ENCODE measurements at regions not wholly inside any gene's neighbourhood (a gene's known extent, or its start where the extent isn't known, plus 50 kb on each side); places are given as distances from the start of the nearest gene placed in this dataset.
"Not testable (repeated sequence)": the region's sequence is repeated elsewhere in the genome, so short reads cannot be mapped to it uniquely, and the experiment has no call there.

- peak; percentile 81 for ATAC-seq (ENCODE audit: low FRiP score)
- Histone ChIP-seq H3K9me3 (ENCODE audit: control insufficient read depth, low read length) (no peaks in the 10 kb centered on the region), H3K27ac (ENCODE audit: low read depth in 1 of 2, low read length in 2 of 2) (peak overlapping the region in 1 of 2 donors; percentile 57), H3K4me1 (ENCODE audit: control insufficient read depth in 1 of 2, insufficient read depth in 2 of 2, low read length in 2 of 2) (peaks cover 2 to 8% of the 10 kb centered on the region in 2 donors), H3K4me3 (ENCODE audit: low read length in 2 of 2) (no peak overlapping the region), H3K36me3 (ENCODE audit: control insufficient read depth in 1 of 2, insufficient read depth in 2 of 2, low read length in 1 of 2) (no peaks in the 10 kb centered on the region), H3K27me3 (ENCODE audit: control insufficient read depth in 1 of 2, insufficient read depth in 2 of 2, low read length in 1 of 2) (no peaks in the 10 kb centered on the region)
- 4 to 10% methylated on average over 5 of the region's 5 CpGs for WGBS, 2 donors
- intact Hi-C loops (cut with DNase I), result no loop called here
- no peak for DNase-seq
These were observed 287.1 kb downstream of the TBC1D4 start for GRCh38 chr13:75194717-75195462.

GRCh38 chr13:75186379-75186778 lies 295.6 kb downstream of the TBC1D4 start:
- Histone ChIP-seq H3K4me3 (ENCODE audit: low read length in 2 of 2) (no peak overlapping the region), H3K27me3 (ENCODE audit: control insufficient read depth in 1 of 2, insufficient read depth in 2 of 2, low read length in 1 of 2) (no peaks in the 10 kb centered on the region), H3K4me1 (ENCODE audit: control insufficient read depth in 1 of 2, insufficient read depth in 2 of 2, low read length in 2 of 2) (no peaks in the 10 kb centered on the region), H3K27ac (ENCODE audit: low read depth in 1 of 2, low read length in 2 of 2) (no peak overlapping the region), H3K36me3 (ENCODE audit: control insufficient read depth in 1 of 2, insufficient read depth in 2 of 2, low read length in 1 of 2) (no peaks in the 10 kb centered on the region), H3K9me3 (ENCODE audit: control insufficient read depth, low read length) (no peaks in the 10 kb centered on the region)
- intact Hi-C loops (cut with DNase I), result no loop called here
- ATAC-seq (ENCODE audit: low FRiP score) (no peak), DNase-seq (no peak)
- WGBS, 2 donors, result 0 to 9% methylated on average over 2 of the region's 2 CpGs

GRCh38 chr13:75181906-75182305 lies 300.1 kb downstream of the TBC1D4 start:
- WGBS, 2 donors, result 7 to 11% methylated on average over 2 of the region's 2 CpGs

GRCh38 chr13:75180805-75181455 lies 301.0 kb downstream of the TBC1D4 start:
- no peaks in the 10 kb centered on the region for H3K36me3 ChIP-seq (ENCODE audit: control insufficient read depth in 1 of 2, insufficient read depth in 2 of 2, low read length in 1 of 2)
- DNase-seq, result no peak
- WGBS, 2 donors, result 66 to 69% methylated on average over 1 of the region's 1 CpG
- H3K4me1 ChIP-seq (ENCODE audit: control insufficient read depth in 1 of 2, insufficient read depth in 2 of 2, low read length in 2 of 2), result no peaks in the 10 kb centered on the region
- no peak for ATAC-seq (ENCODE audit: low FRiP score)
- no peak overlapping the region for H3K27ac ChIP-seq (ENCODE audit: low read depth in 1 of 2, low read length in 2 of 2)
- H3K4me3 ChIP-seq (ENCODE audit: low read length in 2 of 2), result no peak overlapping the region
- intact Hi-C loops (cut with DNase I), result no loop called here
- H3K27me3 ChIP-seq (ENCODE audit: control insufficient read depth in 1 of 2, insufficient read depth in 2 of 2, low read length in 1 of 2), result no peaks in the 10 kb centered on the region
- H3K9me3 ChIP-seq (ENCODE audit: control insufficient read depth, low read length), result no peaks in the 10 kb centered on the region

More at GRCh38 chr13:75181906-75182305, 300.1 kb downstream of the TBC1D4 start:
- Histone ChIP-seq H3K27me3 (ENCODE audit: control insufficient read depth in 1 of 2, insufficient read depth in 2 of 2, low read length in 1 of 2) (no peaks in the 10 kb centered on the region), H3K9me3 (ENCODE audit: control insufficient read depth, low read length) (no peaks in the 10 kb centered on the region), H3K27ac (ENCODE audit: low read depth in 1 of 2, low read length in 2 of 2) (no peak overlapping the region), H3K36me3 (ENCODE audit: control insufficient read depth in 1 of 2, insufficient read depth in 2 of 2, low read length in 1 of 2) (no peaks in the 10 kb centered on the region), H3K4me1 (ENCODE audit: control insufficient read depth in 1 of 2, insufficient read depth in 2 of 2, low read length in 2 of 2) (no peaks in the 10 kb centered on the region), H3K4me3 (ENCODE audit: low read length in 2 of 2) (no peak overlapping the region)
- no peak for ATAC-seq (ENCODE audit: low FRiP score)
- no peak for DNase-seq
- intact Hi-C loops (cut with DNase I), result no loop called here

GRCh38 chr13:75178436-75178835 lies 303.5 kb downstream of the TBC1D4 start:
- no peaks in the 10 kb centered on the region for H3K27me3 ChIP-seq (ENCODE audit: control insufficient read depth in 1 of 2, insufficient read depth in 2 of 2, low read length in 1 of 2)
- ATAC-seq (ENCODE audit: low FRiP score) (no peak), DNase-seq (no peak)
- H3K4me3 ChIP-seq (ENCODE audit: low read length in 2 of 2), result no peak overlapping the region
- no peaks in the 10 kb centered on the region for H3K9me3 ChIP-seq (ENCODE audit: control insufficient read depth, low read length)
- H3K4me1 ChIP-seq (ENCODE audit: control insufficient read depth in 1 of 2, insufficient read depth in 2 of 2, low read length in 2 of 2), result no peaks in the 10 kb centered on the region
- no peaks in the 10 kb centered on the region for H3K36me3 ChIP-seq (ENCODE audit: control insufficient read depth in 1 of 2, insufficient read depth in 2 of 2, low read length in 1 of 2)
- WGBS, 2 donors, result 93 to 99% methylated on average over 3 of the region's 3 CpGs
- no peak overlapping the region for H3K27ac ChIP-seq (ENCODE audit: low read depth in 1 of 2, low read length in 2 of 2)
- intact Hi-C loops (cut with DNase I), result no loop called here

GRCh38 chr13:75175575-75175974 lies 306.4 kb downstream of the TBC1D4 start:
- H3K4me3 ChIP-seq (ENCODE audit: low read length in 2 of 2), result no peak overlapping the region
- 80 to 82% methylated on average over 2 of the region's 2 CpGs for WGBS, 2 donors
- intact Hi-C loops (cut with DNase I), result no loop called here
- no peaks in the 10 kb centered on the region for H3K9me3 ChIP-seq (ENCODE audit: control insufficient read depth, low read length)
- no peak overlapping the region for H3K27ac ChIP-seq (ENCODE audit: low read depth in 1 of 2, low read length in 2 of 2)
- no peaks in the 10 kb centered on the region for H3K36me3 ChIP-seq (ENCODE audit: control insufficient read depth in 1 of 2, insufficient read depth in 2 of 2, low read length in 1 of 2)
- no peaks in the 10 kb centered on the region for H3K27me3 ChIP-seq (ENCODE audit: control insufficient read depth in 1 of 2, insufficient read depth in 2 of 2, low read length in 1 of 2)
- ATAC-seq (ENCODE audit: low FRiP score) (no peak), DNase-seq (no peak)
- no peaks in the 10 kb centered on the region for H3K4me1 ChIP-seq (ENCODE audit: control insufficient read depth in 1 of 2, insufficient read depth in 2 of 2, low read length in 2 of 2)

- H3K4me3 ChIP-seq (ENCODE audit: low read length in 2 of 2); H3K27ac ChIP-seq (ENCODE audit: low read depth in 1 of 2, low read length in 2 of 2); H3K36me3 ChIP-seq (ENCODE audit: control insufficient read depth in 1 of 2, insufficient read depth in 2 of 2, low read length in 1 of 2); H3K27me3 ChIP-seq (ENCODE audit: control insufficient read depth in 1 of 2, insufficient read depth in 2 of 2, low read length in 1 of 2); ATAC-seq (ENCODE audit: low FRiP score); DNase-seq; H3K9me3 ChIP-seq (ENCODE audit: control insufficient read depth, low read length); intact Hi-C loops (cut with DNase I); H3K4me1 ChIP-seq (ENCODE audit: control insufficient read depth in 1 of 2, insufficient read depth in 2 of 2, low read length in 2 of 2): not testable (repeated sequence)
- 98% methylated on average over 2 of the region's 2 CpGs for WGBS, 2 donors
These were observed 306.9 kb downstream of the TBC1D4 start for GRCh38 chr13:75175097-75175496.

- no peak for ATAC-seq (ENCODE audit: low FRiP score)
- 47 to 49% methylated on average over 3 of the region's 3 CpGs for WGBS, 2 donors
- Histone ChIP-seq H3K27me3 (ENCODE audit: control insufficient read depth in 1 of 2, insufficient read depth in 2 of 2, low read length in 1 of 2) (no peaks in the 10 kb centered on the region), H3K27ac (ENCODE audit: low read depth in 1 of 2, low read length in 2 of 2) (no peak overlapping the region), H3K4me1 (ENCODE audit: control insufficient read depth in 1 of 2, insufficient read depth in 2 of 2, low read length in 2 of 2) (no peaks in the 10 kb centered on the region), H3K9me3 (ENCODE audit: control insufficient read depth, low read length) (no peaks in the 10 kb centered on the region), H3K36me3 (ENCODE audit: control insufficient read depth in 1 of 2, insufficient read depth in 2 of 2, low read length in 1 of 2) (no peaks in the 10 kb centered on the region), H3K4me3 (ENCODE audit: low read length in 2 of 2) (no peak overlapping the region)
- intact Hi-C loops (cut with DNase I), result no loop called here
- DNase-seq, result no peak
These were observed 307.5 kb downstream of the TBC1D4 start for GRCh38 chr13:75174481-75174880.
